Stimulated activated naive CD8-positive, alpha-beta T cell treated with anti-CD3 and anti-CD28 coated beads, Interleukin-15, Interleukin-2, amounts not matched to agents 100 U/mL and 50 U/mL, for 24 hours (primary cell): ENCODE measurements at regions not wholly inside any gene's neighbourhood (a gene's known extent, or its start where the extent isn't known, plus 50 kb on each side); places are given as distances from the start of the nearest gene placed in this dataset.
"Not testable (repeated sequence)": the region's sequence is repeated elsewhere in the genome, so short reads cannot be mapped to it uniquely, and the experiment has no call there.

Experiments used
- ATAC-seq: fragments of 150-1000 bp; cut with Tn5 transposase; one replicate; pipeline ENCODE4 v1.10.0; 2021
- DNase-seq: peaks from one replicate; pipeline ENCODE4 v3.0.0; 2021

- no peak for ATAC-seq
Observed at GRCh38 chr7:86592185-86592584, 51.5 kb upstream of the GRM3 start.

GRCh38 chr7:86574006-86574405 lies 69.7 kb upstream of the GRM3 start:
- ATAC-seq: no peak
- DNase-seq: no peak

More at GRCh38 chr7:86592185-86592584, 51.5 kb upstream of the GRM3 start:
- no peak for DNase-seq

DNA sequence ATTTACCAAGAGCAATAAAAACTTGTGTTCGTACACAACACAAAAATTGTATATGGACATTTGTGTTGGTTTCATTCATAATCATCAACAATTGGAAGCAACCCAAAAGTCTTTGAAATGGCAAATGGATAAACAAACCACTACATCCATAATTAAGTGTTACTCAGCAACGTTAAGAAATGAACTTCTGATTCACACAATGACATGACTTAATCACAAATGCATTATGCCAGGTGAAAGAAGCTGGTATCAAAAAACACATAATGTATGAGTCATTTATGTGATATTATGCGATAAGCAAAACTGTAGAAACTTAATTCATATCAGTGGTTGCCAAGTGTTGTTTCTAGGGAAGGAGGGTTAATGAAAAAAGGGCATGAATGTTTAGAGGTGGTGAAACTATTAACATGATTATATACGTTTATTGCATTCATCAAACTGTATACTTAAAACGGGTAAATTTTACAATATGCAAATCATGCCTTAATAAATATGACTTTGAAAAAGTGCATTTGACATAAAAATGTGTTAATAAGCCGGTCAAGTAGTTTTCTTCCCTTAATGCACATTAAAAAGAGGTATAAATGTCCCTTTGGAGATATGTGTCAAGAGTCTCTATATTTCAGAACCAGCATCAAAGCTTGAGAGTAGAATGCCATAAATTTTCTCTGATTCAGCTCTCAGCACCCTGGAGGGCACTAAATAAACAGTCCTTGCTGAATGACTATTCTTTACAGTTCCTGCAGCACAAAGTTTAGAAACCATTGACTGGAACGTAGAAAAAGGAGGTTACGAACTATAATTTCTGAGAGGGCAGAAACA lies 84.8 kb upstream of the GRM3 start:
- no peak for ATAC-seq
- no peak for DNase-seq

DNA sequence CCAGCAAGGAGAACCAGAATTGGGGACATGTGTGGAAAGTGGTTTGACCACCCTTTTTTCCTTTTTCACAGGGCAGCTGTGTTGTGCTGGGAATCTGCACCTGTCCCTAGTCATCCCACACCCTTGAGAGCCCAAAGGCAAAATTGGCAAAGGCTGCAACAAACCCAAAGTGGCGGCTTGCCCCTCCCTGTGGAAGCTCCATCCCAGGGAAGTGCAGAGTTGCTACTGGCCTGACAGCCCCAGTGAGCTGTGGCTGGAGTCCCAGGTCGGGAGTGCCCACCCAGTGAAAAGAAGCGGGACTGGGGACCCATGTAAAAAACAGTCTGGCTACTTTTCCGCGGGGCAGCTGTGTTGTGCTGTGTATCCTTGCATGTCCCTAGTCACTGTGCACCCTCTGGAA lies 109.1 kb upstream of the GRM3 start:
- ATAC-seq (no peak), DNase-seq (no peak)

GRCh38 chr7:86504229-86504628 lies 139.5 kb upstream of the GRM3 start:
- ATAC-seq: no peak
- DNase-seq: no peak

DNA sequence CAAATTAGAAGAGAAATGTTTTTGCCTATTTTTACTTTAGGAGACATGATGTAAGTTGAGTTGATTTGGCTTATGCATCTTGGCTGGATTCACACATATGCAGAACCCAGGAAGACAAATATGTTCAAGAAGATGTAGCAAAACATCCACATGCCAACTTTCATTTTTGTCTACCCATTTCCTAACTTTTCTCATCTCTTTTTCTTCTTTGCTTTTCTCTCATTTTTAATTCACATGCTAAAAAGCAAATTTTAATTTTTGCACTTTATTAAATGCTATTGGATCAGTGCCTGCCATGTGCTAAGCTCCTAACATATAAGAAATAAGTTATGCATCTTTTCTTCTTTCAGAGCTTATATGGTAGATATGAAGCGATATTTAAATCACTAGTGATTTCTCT lies 143.7 kb upstream of the GRM3 start:
- ATAC-seq: no peak

GRCh38 chr7:86485827-86486226 lies 157.9 kb upstream of the GRM3 start:
- ATAC-seq (no peak), DNase-seq (no peak)

More for the DNA sequence above, 143.7 kb upstream of the GRM3 start:
- DNase-seq: no peak

- no peak for ATAC-seq
- no peak for DNase-seq
Observed at GRCh38 chr7:86479144-86479543, 164.6 kb upstream of the GRM3 start.

DNA sequence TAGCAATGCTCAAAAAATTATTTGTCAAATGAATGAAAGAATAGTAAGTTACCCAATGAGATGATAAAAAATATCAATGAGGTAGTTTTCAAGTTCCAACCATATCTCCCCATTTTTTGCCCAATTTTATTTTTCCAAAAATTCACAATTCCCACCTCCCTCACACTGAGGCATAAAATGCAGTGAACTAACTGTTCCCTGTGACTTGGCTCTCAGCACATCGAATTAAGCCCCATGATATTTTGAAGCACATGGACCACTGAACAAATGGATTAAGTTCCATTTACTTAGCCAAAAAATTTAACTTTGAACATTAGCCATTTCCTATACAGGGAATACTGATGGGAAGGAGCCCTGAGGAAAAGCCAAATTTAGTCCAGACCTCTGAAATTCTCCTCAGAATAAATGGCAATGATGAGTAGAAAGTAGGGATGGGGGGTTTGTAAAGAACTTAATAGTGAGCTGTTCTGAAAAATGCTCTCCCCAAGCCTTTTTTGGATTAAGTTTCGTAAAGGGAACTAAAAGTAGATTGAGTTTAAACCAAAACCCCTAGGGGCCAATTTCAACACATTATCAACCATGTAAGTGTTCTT lies 166.3 kb upstream of the GRM3 start:
- DNase-seq (no peak), ATAC-seq (no peak)

DNA sequence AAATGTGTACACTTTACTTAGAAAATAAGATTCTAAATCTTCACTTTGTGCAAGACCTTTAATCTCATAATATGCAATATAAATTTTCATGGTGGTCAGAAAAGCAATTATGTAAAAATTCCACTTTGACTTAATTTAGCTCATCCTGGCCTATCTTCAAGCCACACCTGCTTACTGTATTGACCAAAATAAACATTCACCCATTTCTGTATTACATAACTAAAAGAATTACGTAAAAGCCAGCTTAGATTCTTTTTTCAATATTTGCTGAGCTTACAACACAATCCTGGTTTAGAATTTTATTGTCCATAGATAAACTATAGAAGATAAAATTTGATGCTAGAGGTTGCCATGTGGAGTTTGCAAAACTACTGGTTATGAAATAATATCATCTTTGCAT lies 172.9 kb upstream of the GRM3 start:
- ATAC-seq: no peak

DNA sequence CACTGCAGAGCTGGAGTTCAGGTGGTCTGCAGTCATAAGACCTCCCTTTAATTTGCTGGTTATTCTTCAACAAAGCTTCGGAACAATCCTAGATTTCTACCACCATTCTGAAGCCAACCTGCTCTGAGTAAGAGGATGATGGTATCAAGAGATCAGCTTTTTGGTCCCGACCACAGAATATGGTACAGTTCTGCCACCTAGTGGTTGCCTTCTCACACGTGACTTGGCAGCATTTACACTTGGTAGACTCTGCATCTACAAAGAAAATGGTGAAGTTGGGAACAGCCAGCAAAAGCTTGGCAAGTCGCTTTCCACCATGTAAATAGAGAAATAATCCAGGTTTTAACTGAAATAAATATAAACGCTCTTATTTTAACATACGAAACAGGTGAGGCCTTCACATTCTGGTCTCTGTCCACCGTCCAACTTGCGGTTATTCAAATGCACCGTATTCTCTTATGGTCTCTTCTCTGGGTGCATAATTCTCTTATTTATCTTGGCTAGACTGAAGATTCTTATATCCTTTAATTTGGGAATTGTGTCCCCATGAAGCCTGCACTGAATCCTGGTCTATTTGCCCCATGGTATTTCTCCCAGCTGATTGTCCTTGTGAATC lies 173.9 kb upstream of the GRM3 start:
- DNase-seq (peak; percentile 43), ATAC-seq (peak; percentile 73)

More for the DNA sequence above, 172.9 kb upstream of the GRM3 start:
- no peak for DNase-seq

DNA sequence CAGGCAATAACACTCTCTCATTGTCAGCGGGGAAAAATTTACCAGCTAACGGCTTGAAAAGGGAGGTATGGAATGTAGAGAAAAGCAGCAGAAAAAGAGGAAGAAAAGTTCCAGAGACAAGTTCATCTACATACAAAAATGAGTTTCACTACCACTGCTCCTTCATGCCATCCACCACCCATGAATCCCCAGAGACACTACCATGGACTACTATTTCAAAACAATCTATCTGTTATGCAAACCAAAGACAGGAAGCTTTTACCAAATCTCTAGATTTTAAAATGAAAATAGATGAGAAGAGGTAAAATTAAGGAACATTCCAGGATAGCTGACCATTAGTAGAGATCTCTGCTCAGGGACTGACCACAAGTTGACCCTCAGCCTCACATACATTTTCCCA lies 189.0 kb upstream of the GRM3 start:
- ATAC-seq (no peak), DNase-seq (no peak)

DNA sequence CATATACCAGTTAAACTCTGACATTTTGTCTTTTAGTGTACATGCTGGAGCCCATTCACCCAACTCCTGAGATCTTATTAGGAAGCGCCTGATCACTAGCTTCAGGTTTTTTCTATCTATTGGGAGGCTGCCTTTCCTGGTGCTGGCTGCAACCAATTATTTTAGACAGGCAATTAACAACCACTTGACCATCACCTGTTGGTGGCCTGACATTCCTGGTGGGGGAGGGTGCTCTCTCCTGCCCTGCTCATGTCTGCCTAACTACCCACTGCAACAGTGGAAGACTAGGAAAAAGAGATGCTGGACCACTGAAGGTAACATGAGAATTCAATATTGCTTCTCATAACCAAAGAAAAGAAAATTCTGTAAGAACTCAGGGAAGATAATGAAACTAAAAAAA lies 190.3 kb upstream of the GRM3 start:
- ATAC-seq (no peak), DNase-seq (no peak)

DNA sequence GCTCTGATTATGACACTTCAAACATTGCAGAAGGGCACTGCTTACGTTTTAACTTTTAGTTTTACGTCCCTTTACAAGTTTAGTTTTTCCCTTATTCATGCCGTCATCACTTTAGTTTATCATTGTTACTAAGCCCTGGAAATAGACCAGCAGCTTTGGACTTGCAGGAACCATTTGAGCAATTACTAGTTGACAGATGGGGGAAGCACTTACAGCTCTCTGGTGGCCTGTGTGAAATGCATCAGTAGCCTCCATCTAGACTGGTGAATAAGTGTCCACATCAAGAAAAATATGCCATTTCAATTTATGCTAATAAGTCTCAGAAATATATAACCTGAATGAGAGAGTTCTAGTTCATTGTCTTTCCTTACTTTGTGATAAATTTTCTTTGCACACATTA lies 194.9 kb upstream of the GRM3 start:
- no peak for DNase-seq
- ATAC-seq: no peak

GRCh38 chr7:86445285-86445684 lies 198.4 kb upstream of the GRM3 start:
- ATAC-seq (no peak), DNase-seq (no peak)

GRCh38 chr7:86444245-86444644 lies 199.5 kb upstream of the GRM3 start:
- no peak for DNase-seq
- no peak for ATAC-seq

- not testable (repeated sequence) for ATAC-seq, DNase-seq
Observed at GRCh38 chr7:86440420-86440819, 203.3 kb upstream of the GRM3 start.

DNA sequence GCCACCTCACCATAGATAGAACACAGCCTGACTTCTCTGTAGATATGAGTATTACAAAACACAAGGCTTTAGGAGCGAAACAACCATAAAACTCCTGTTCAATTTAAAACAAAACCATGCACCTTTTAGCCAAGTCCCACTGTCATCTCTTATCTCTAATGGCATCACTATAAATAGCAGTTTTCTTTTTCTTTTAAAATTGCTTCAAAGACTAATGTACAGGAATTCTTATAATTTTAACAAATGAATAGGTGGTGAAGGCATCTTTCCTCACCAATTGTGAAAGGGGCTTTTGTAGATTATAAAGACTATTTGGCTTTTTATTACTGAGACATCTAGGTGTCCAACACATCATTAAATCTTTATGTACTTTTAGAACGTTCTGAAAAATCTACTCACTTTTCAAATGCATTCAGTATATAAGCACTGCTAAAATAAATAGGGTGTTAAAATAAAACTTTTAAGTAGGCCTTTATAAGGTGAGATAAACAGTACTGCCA lies 205.7 kb upstream of the GRM3 start:
- ATAC-seq (no peak), DNase-seq (no peak)

- DNase-seq: no peak
- ATAC-seq: no peak
Observed at GRCh38 chr7:86431761-86432160, 211.9 kb upstream of the GRM3 start.

DNA sequence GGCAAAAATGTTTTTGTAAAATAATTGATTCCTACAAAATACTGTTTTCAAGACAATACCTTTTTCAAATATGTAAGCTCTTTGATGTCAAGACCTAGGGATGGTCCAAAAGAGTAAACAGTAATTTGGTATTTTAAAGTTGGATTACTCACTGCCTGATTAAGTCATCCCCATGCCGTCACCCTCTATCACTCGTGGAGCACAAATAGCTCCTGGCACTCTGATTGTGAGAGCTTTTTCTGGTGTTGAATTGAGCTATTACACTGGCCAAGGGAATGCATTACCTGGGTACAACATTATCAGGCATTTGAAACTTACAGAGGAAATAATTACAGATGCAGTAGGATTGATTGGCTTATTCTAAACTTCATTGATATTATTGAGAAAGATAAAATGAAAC lies 231.9 kb upstream of the GRM3 start:
- ATAC-seq (no peak), DNase-seq (no peak)

DNA sequence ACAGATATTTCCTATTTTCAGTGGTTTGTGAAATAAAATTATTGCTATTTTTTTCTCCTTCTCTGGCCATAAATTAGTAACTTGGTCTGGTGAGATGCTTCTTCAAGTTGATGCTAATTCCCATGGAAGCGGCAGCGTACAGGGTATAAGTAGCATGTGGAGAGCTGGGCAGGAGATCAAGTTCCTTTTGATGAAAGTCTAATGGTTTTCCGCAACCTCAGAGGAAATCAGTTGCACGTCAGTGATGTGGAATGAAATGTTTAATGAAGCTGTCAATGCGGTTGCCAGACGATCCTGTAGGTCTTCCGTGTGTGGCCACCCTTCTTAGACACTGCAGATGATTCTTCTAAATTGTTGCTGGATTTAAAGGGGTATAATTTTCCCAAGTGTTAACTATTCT lies 236.4 kb upstream of the GRM3 start:
- ATAC-seq (no peak), DNase-seq (no peak)

- DNase-seq (no peak), ATAC-seq (no peak)
Observed at GRCh38 chr7:86391813-86392212, 251.9 kb upstream of the GRM3 start.

GRCh38 chr7:86375602-86376001 lies 268.1 kb upstream of the GRM3 start:
- DNase-seq, ATAC-seq: not testable (repeated sequence)
